GM12878 (cell line): ENCODE measurements at regions not wholly inside any gene's neighbourhood (a gene's known extent, or its start where the extent isn't known, plus 50 kb on each side); places are given as distances from the start of the nearest gene placed in this dataset.
A peak's percentile ranks its signal among the peaks of the same experiment; 100 is the strongest.

Source experiments
- CHD1 ChIP-seq: IDR thresholded peaks from 2 replicates; pipeline ENCODE4 v1.6.1; 2012; ENCODE audit warnings: low read depth, low read length, improper control_type of control experiment
- CTCF ChIP-seq, 3 experiments: IDR thresholded peaks in 2 of 3; conservative IDR thresholded peaks in 1 of 3; 2 replicates each; pipeline ENCODE4 v1.5.1; 2011; ENCODE audit warnings: low read depth in 3 of 3, low read length in 3 of 3, mild to moderate bottlenecking in 3 of 3, control low read depth in 2 of 3, moderate library complexity in 2 of 3, inconsistent platforms in 1 of 3, mixed read lengths in 1 of 3; ENCODE audit not compliant: control insufficient read depth in 2 of 3, insufficient read depth in 1 of 3; ENCODE audit errors: extremely low read depth in 1 of 3
- EGR1 ChIP-seq, 2 experiments: IDR thresholded peaks; 1 replicate in 1 of 2; 2 replicates in 1 of 2; pipeline ENCODE4 v1.6.1; 2011 to 2012; ENCODE audit warnings: low read depth in 2 of 2, low read length in 2 of 2, borderline replicate concordance in 1 of 2, mild to moderate bottlenecking in 1 of 2, moderate library complexity in 1 of 2
- EZH2 ChIP-seq: IDR thresholded peaks from 2 replicates; pipeline ENCODE4 v1.6.1; 2012; ENCODE audit warnings: low read depth, mild to moderate bottlenecking, control low read depth, inconsistent platforms, low read length, borderline replicate concordance; ENCODE audit not compliant: control insufficient read depth
- IRF5 ChIP-seq: fragments of 450-650 bp; IDR thresholded peaks from 2 replicates; pipeline ENCODE4 v1.6.1; 2017; ENCODE audit warnings: borderline replicate concordance
- MLLT1 ChIP-seq: fragments of 450-650 bp; IDR thresholded peaks from 2 replicates; pipeline ENCODE4 v1.6.1; 2016; ENCODE audit warnings: mild to moderate bottlenecking
- MTA2 ChIP-seq: fragments of 450-650 bp; IDR thresholded peaks from 2 replicates; pipeline ENCODE4 v1.6.1; 2016; ENCODE audit warnings: low read depth, mild to moderate bottlenecking, moderate library complexity
- NFXL1 ChIP-seq: fragments of 450-650 bp; IDR thresholded peaks from 2 replicates; pipeline ENCODE4 v1.6.1; 2017; ENCODE audit warnings: antibody characterized with exemption, mild to moderate bottlenecking, borderline replicate concordance
- NKRF ChIP-seq: fragments of 450-650 bp; conservative IDR thresholded peaks from 2 replicates; pipeline ENCODE4 v1.6.1; 2017; ENCODE audit warnings: mild to moderate bottlenecking, moderate library complexity
- POLR2AphosphoS5 ChIP-seq: IDR thresholded peaks from 2 replicates; pipeline ENCODE4 v1.6.1; 2011; ENCODE audit warnings: mild to moderate bottlenecking, low read length, inconsistent platforms
- PRDM15 ChIP-seq: fragments of 450-650 bp; formaldehyde crosslinking; IDR thresholded peaks from 2 replicates; pipeline ENCODE4 v1.4.0; 2020; ENCODE audit warnings: mild to moderate bottlenecking, moderate library complexity
- RUNX3 ChIP-seq: IDR thresholded peaks from 2 replicates; pipeline ENCODE4 v1.6.1; 2012; ENCODE audit warnings: low read length, inconsistent platforms
- SIN3A ChIP-seq: IDR thresholded peaks from 2 replicates; pipeline ENCODE4 v1.6.1; 2012; ENCODE audit warnings: low read depth, low read length, improper control_type of control experiment
- SREBF1 ChIP-seq: IDR thresholded peaks from 2 replicates; pipeline ENCODE4 v1.6.1; 2012; ENCODE audit warnings: mild to moderate bottlenecking, low read length
- STAT3 ChIP-seq: IDR thresholded peaks from 2 replicates; pipeline ENCODE4 v1.6.1; 2011; ENCODE audit warnings: low read depth, low read length, improper control_type of control experiment
- SUPT20H ChIP-seq: IDR thresholded peaks from 2 replicates; pipeline ENCODE4 v1.6.1; 2011; ENCODE audit warnings: low read depth, mild to moderate bottlenecking, low read length, moderate library complexity, borderline replicate concordance; ENCODE audit not compliant: control insufficient read depth
- SUZ12 ChIP-seq: fragments of 200-600 bp; sonication (generic); IDR thresholded peaks from one replicate; pipeline ENCODE4 v1.6.1; 2018; ENCODE audit warnings: antibody characterized with exemption, mild to moderate bottlenecking; ENCODE audit not compliant: unreplicated experiment
- TARDBP ChIP-seq: IDR thresholded peaks from 2 replicates; pipeline ENCODE4 v1.6.1; 2016; ENCODE audit warnings: borderline replicate concordance
- ZNF622 ChIP-seq: fragments of 450-650 bp; IDR thresholded peaks from 2 replicates; pipeline ENCODE4 v1.6.1; 2017; ENCODE audit warnings: mild to moderate bottlenecking, inconsistent platforms

- TF ChIP-seq NKRF: no peak
- TF ChIP-seq NFXL1: no peak
- peak; percentile 89; the same call in 1 of the 2 replicates for TF ChIP-seq STAT3
- TF ChIP-seq SUPT20H: no peak
- TF ChIP-seq SUZ12: no peak
- no peak for TF ChIP-seq EZH2
- TF ChIP-seq IRF5: no peak
- TF ChIP-seq MTA2: peak; percentile 99
- TF ChIP-seq SREBF1: no peak
- no peak for TF ChIP-seq POLR2AphosphoS5
- no peak for TF ChIP-seq CHD1
- TF ChIP-seq MLLT1: no peak
- no peak for TF ChIP-seq TARDBP
- no peak for TF ChIP-seq EGR1 (IDR thresholded peaks at IDR 0.05; ENCODE audit: borderline replicate concordance in 1 of 2, low read depth in 2 of 2, low read length in 2 of 2)
- TF ChIP-seq ZNF622: no peak
- peak; percentile 93 for TF ChIP-seq RUNX3
- TF ChIP-seq PRDM15: no peak
- no peak for TF ChIP-seq CTCF (IDR thresholded peaks at IDR 0.05 in 2 of 3, conservative IDR thresholded peaks at IDR 0.05 in 1 of 3; ENCODE audit: control insufficient read depth in 2 of 3, extremely low read depth in 1 of 3, insufficient read depth in 1 of 3, low read depth in 3 of 3, low read length in 3 of 3)
- TF ChIP-seq SIN3A: no peak
These were observed 433.8 kb upstream of the CBLB start (continued) for GRCh38 chr3:106302451-106303221.
